CD14-positive monocyte (primary cell): ENCODE measurements at regions not wholly inside any gene's neighbourhood (a gene's known extent, or its start where the extent isn't known, plus 50 kb on each side); places are given as distances from the start of the nearest gene placed in this dataset.

Experiments used
- DNase-seq, 3 donors: peaks; one replicate each; pipeline ENCODE4 v3.0.0-alpha.2; 2011 to 2022
- H2AFZ ChIP-seq: 2 replicates; pipeline ENCODE4 v1.6.0; 2012; ENCODE audit warnings: mild to moderate bottlenecking, low read depth, low read length, inconsistent platforms; ENCODE audit not compliant: insufficient read depth, poor library complexity, severe bottlenecking
- H3K27ac ChIP-seq, 2 donors: 1 replicate in 1 of 2; 2 replicates in 1 of 2; pipeline ENCODE4 v1.5.1; 2012 to 2013; ENCODE audit warnings: low read length in 2 of 2, control low read depth in 1 of 2, inconsistent platforms in 1 of 2, low read depth in 1 of 2, mild to moderate bottlenecking in 1 of 2
- H3K27me3 ChIP-seq, 2 donors: one replicate each; pipeline versions ENCODE4 v1.6.0 to v1.6.1; 2011 to 2013; ENCODE audit warnings: low read length in 2 of 2; ENCODE audit not compliant: control insufficient read depth in 2 of 2, insufficient read depth in 2 of 2
- H3K36me3 ChIP-seq, 2 donors: replicated peaks in 1 of 2; 1 replicate in 1 of 2; 2 replicates in 1 of 2; pipeline versions ENCODE4 v1.5.1 to v1.6.1; 2012 to 2013; ENCODE audit warnings: low read length in 2 of 2, control low read depth in 1 of 2, inconsistent platforms in 1 of 2, mild to moderate bottlenecking in 1 of 2; ENCODE audit not compliant: insufficient read depth in 2 of 2, control insufficient read depth in 1 of 2
- H3K4me1 ChIP-seq, 2 donors: 1 replicate in 1 of 2; 2 replicates in 1 of 2; pipeline versions ENCODE4 v1.5.1 to v1.6.1; 2012 to 2013; ENCODE audit warnings: low read length in 2 of 2, control low read depth in 1 of 2, inconsistent platforms in 1 of 2, mild to moderate bottlenecking in 1 of 2, moderate library complexity in 1 of 2; ENCODE audit not compliant: insufficient read depth in 2 of 2, control insufficient read depth in 1 of 2
- H3K4me2 ChIP-seq: replicated peaks from 2 replicates; pipeline ENCODE3; 2012; ENCODE audit warnings: low read length, moderate library complexity, mild to moderate bottlenecking; ENCODE audit not compliant: poor library complexity, severe bottlenecking; ENCODE audit errors: extremely low read depth
- H3K4me3 ChIP-seq, 3 experiments: fragments of 200-600 bp in 1 of 3; sonication (generic) in 1 of 3; replicated peaks in 1 of 3; 1 replicate in 2 of 3; 2 replicates in 1 of 3; pipeline ENCODE4 v1.5.1; 2011 to 2013; ENCODE audit warnings: low read length in 3 of 3, mild to moderate bottlenecking in 3 of 3, control low read depth in 2 of 3, low read depth in 2 of 3, inconsistent platforms in 1 of 3, moderate library complexity in 1 of 3
- H3K79me2 ChIP-seq: 2 replicates; pipeline ENCODE4 v1.6.0; 2012; ENCODE audit warnings: mild to moderate bottlenecking, control low read depth, inconsistent platforms, low read length, moderate library complexity; ENCODE audit not compliant: insufficient read depth
- H3K9ac ChIP-seq: 2 replicates; pipeline ENCODE4 v1.6.0; 2017; ENCODE audit warnings: low read length, mild to moderate bottlenecking; ENCODE audit not compliant: insufficient read depth, poor library complexity, severe bottlenecking
- H3K9me3 ChIP-seq, 2 donors: replicated peaks in 1 of 2; 1 replicate in 1 of 2; 2 replicates in 1 of 2; pipeline versions ENCODE4 v1.5.1 to v1.6.1; 2012 to 2013; ENCODE audit warnings: low read length in 2 of 2, control low read depth in 1 of 2; ENCODE audit not compliant: control insufficient read depth in 1 of 2, insufficient read depth in 1 of 2
- H4K20me1 ChIP-seq: 2 replicates; pipeline ENCODE4 v1.6.0; 2012; ENCODE audit warnings: mild to moderate bottlenecking, low read length, control low read depth, moderate library complexity; ENCODE audit not compliant: insufficient read depth
- H3K27ac Mint-ChIP-seq, 7 donors: one replicate each; pipeline ENCODE4 v1.8.0; 2020; ENCODE audit warnings: mild to moderate bottlenecking in 7 of 7, mixed read lengths in 7 of 7, moderate library complexity in 6 of 7, inconsistent platforms in 2 of 7
- H3K27me3 Mint-ChIP-seq, 3 donors: one replicate each; pipeline ENCODE4 v1.8.0; 2021 to 2022; ENCODE audit warnings: low read depth in 3 of 3, mild to moderate bottlenecking in 3 of 3, mixed read lengths in 3 of 3, moderate library complexity in 3 of 3, inconsistent platforms in 1 of 3
- H3K36me3 Mint-ChIP-seq, 2 donors: one replicate each; pipeline ENCODE4 v1.8.0; 2020; ENCODE audit warnings: mixed read lengths in 2 of 2, inconsistent platforms in 1 of 2, mild to moderate bottlenecking in 1 of 2
- H3K4me1 Mint-ChIP-seq: one replicate; pipeline ENCODE4 v1.8.0; 2020; ENCODE audit warnings: mild to moderate bottlenecking, mixed read lengths
- H3K4me3 Mint-ChIP-seq, 2 donors: one replicate each; pipeline ENCODE4 v1.8.0; 2020; ENCODE audit warnings: mild to moderate bottlenecking in 2 of 2, mixed read lengths in 2 of 2, moderate library complexity in 1 of 2
- H3K9me3 Mint-ChIP-seq, 7 donors: one replicate each; pipeline ENCODE4 v1.8.0; 2020 to 2022; ENCODE audit warnings: mixed read lengths in 7 of 7, mild to moderate bottlenecking in 6 of 7, moderate library complexity in 6 of 7, inconsistent platforms in 2 of 7
- CTCF ChIP-seq: fragments of 200-600 bp; IDR thresholded peaks from one replicate; pipeline ENCODE4 v1.8.0; 2022; ENCODE audit warnings: antibody characterized with exemption, mild to moderate bottlenecking
- WGBS: methylation state at CpG from one replicate; pipeline ENCODE4 v1.1.5; 2013; ENCODE audit warnings: missing lambda C conversion rate; ENCODE audit not compliant: insufficient coverage; 5-methylcytosine and 5-hydroxymethylcytosine counted together
- intact Hi-C, 2 donors: fragments of 100-400 bp; cut with micrococcal nuclease; formaldehyde crosslinking; loops; one replicate each; pipeline versions ENCODE4 v1.15.0 to v1.15.1; 2023

GRCh38 chr13:106028911-106029310, 506.6 kb downstream of the EFNB2 start:
- H3K4me3 Mint-ChIP-seq, result no peak overlapping the region
- peaks cover 3 to 6% of the 10 kb centered on the region in 2 donors for H3K9me3 ChIP-seq
- no peaks in the 10 kb centered on the region for H3K4me1 ChIP-seq
- no peaks in the 10 kb centered on the region for H3K79me2 ChIP-seq
- no peaks in the 10 kb centered on the region for H4K20me1 ChIP-seq
- no peak overlapping the region for H2AFZ ChIP-seq
- peaks cover 0 to 6% (median 6%) of the 10 kb centered on the region in 7 donors for H3K9me3 Mint-ChIP-seq
- no peaks in the 10 kb centered on the region for H3K27me3 ChIP-seq
- no peak overlapping the region for H3K27ac Mint-ChIP-seq
- no peaks in the 10 kb centered on the region for H3K27me3 Mint-ChIP-seq
- H3K27ac ChIP-seq, result no peak overlapping the region
- no peak overlapping the region for H3K4me2 ChIP-seq
- no peak for DNase-seq
- no peaks in the 10 kb centered on the region for H3K36me3 Mint-ChIP-seq
- intact Hi-C loops, result no loop called here
- WGBS, result 80% methylated on average over 1 of the region's 6 CpGs
- no peaks in the 10 kb centered on the region for H3K36me3 ChIP-seq
- no peak overlapping the region for H3K4me3 ChIP-seq
- TF ChIP-seq CTCF, result no peak
- no peaks in the 10 kb centered on the region for H3K4me1 Mint-ChIP-seq
- no peak overlapping the region for H3K9ac ChIP-seq

- no peak for TF ChIP-seq CTCF
- Histone ChIP-seq H3K9me3 (peaks cover 0 to 6% of the 10 kb centered on the region in 2 donors), H3K27me3 (no peaks in the 10 kb centered on the region), H4K20me1 (no peaks in the 10 kb centered on the region), H3K4me3 (no peak overlapping the region), H2AFZ (no peak overlapping the region), H3K79me2 (no peaks in the 10 kb centered on the region), H3K27ac (no peak overlapping the region), H3K4me2 (no peak overlapping the region), H3K4me1 (no peaks in the 10 kb centered on the region), H3K36me3 (no peaks in the 10 kb centered on the region), H3K9ac (no peak overlapping the region)
- H3K27ac Mint-ChIP-seq, result no peak overlapping the region
- peaks cover 1 to 10% (median 6%) of the 10 kb centered on the region in 7 donors for H3K9me3 Mint-ChIP-seq
- no CpG with 5 or more reads among the region's 2 CpGs for WGBS
- H3K4me3 Mint-ChIP-seq, result no peak overlapping the region
- no peaks in the 10 kb centered on the region for H3K36me3 Mint-ChIP-seq
- peaks cover 0 to 1% (median 0%) of the 10 kb centered on the region in 3 donors for H3K27me3 Mint-ChIP-seq
- intact Hi-C loops, result no loop called here
- DNase-seq, result no peak
- H3K4me1 Mint-ChIP-seq, result no peaks in the 10 kb centered on the region
Measured at GRCh38 chr13:106011600-106011999, 523.9 kb downstream of the EFNB2 start.
